HCT116 (cell line): ENCODE measurements at regions not wholly inside any gene's neighbourhood (a gene's known extent, or its start where the extent isn't known, plus 50 kb on each side); places are given as distances from the start of the nearest gene placed in this dataset.

Source experiments
- CEBPB ChIP-seq: IDR thresholded peaks from 2 replicates; pipeline ENCODE4 v1.6.1; 2012; ENCODE audit warnings: low read depth
- CTCF ChIP-seq, 3 experiments: fragments of 200-600 bp in 1 of 3; sonication (generic) in 1 of 3; IDR thresholded peaks in 2 of 3; conservative IDR thresholded peaks in 1 of 3; 2 replicates each; pipeline ENCODE4 v1.5.1; 2012 to 2017; ENCODE audit warnings: low read depth in 2 of 3, low read length in 2 of 3, antibody characterized with exemption in 1 of 3, borderline replicate concordance in 1 of 3, control low read depth in 1 of 3, mild to moderate bottlenecking in 1 of 3, mixed read lengths in 1 of 3, mixed run types in 1 of 3, moderate library complexity in 1 of 3; ENCODE audit not compliant: insufficient read depth in 1 of 3
- EZH2 ChIP-seq: fragments of 200-600 bp; sonication (generic); IDR thresholded peaks from 2 replicates; pipeline ENCODE4 v1.6.1; 2017; ENCODE audit warnings: antibody characterized with exemption, mixed run types
- EZH2phosphoT487 ChIP-seq: fragments of 200-600 bp; IDR thresholded peaks from 2 replicates; pipeline ENCODE4 v1.6.1; 2018; ENCODE audit warnings: antibody characterized with exemption, borderline replicate concordance
- MAX ChIP-seq: IDR thresholded peaks from 2 replicates; pipeline ENCODE4 v1.6.1; 2012
- POLR2A ChIP-seq: IDR thresholded peaks from 2 replicates; pipeline ENCODE4 v1.7.0; 2011; ENCODE audit warnings: borderline replicate concordance; ENCODE audit not compliant: insufficient read depth, insufficient read length; ENCODE audit errors: extremely low read depth
- POLR2AphosphoS5 ChIP-seq: IDR thresholded peaks from 2 replicates; pipeline ENCODE4 v1.6.1; 2011; ENCODE audit warnings: mild to moderate bottlenecking, low read depth, low read length, moderate library complexity
- RAD21 ChIP-seq: IDR thresholded peaks from 2 replicates; pipeline ENCODE4 v1.6.1; 2012; ENCODE audit warnings: low read depth, mild to moderate bottlenecking
- TCF7L2 ChIP-seq: IDR thresholded peaks from 2 replicates; pipeline ENCODE4 v1.7.0; 2011; ENCODE audit warnings: borderline replicate concordance, inconsistent platforms; ENCODE audit not compliant: insufficient read depth, insufficient read length; ENCODE audit errors: extremely low read depth
- YY1 ChIP-seq: IDR thresholded peaks from 2 replicates; pipeline ENCODE4 v1.6.1; 2011; ENCODE audit warnings: low read length, low read depth, moderate library complexity, mild to moderate bottlenecking; ENCODE audit not compliant: insufficient replicate concordance; ENCODE audit errors: extremely low read depth
- ZFX ChIP-seq: fragments of 450-650 bp; IDR thresholded peaks from 2 replicates; pipeline ENCODE4 v1.6.1; 2017

- TF ChIP-seq CEBPB (no peak), POLR2AphosphoS5 (no peak), CTCF (IDR thresholded peaks at IDR 0.05 in 2 of 3, conservative IDR thresholded peaks at IDR 0.05 in 1 of 3; ENCODE audit: borderline replicate concordance in 1 of 3, insufficient read depth in 1 of 3, low read depth in 2 of 3, low read length in 2 of 3) (no peak), EZH2phosphoT487 (no peak), EZH2 (no peak), RAD21 (no peak), POLR2A (no peak), TCF7L2 (no peak), MAX (no peak), YY1 (no peak), ZFX (no peak)
Measured at GRCh38 chr3:23734481-23734880, 71.3 kb upstream of the UBE2E1 start.
